NCI-H748 treated with DMSO at 0.1 percent for 48 hours (cell line): ENCODE measurements at regions not wholly inside any gene's neighbourhood (a gene's known extent, or its start where the extent isn't known, plus 50 kb on each side); places are given as distances from the start of the nearest gene placed in this dataset.
A peak's percentile ranks its signal among the peaks of the same experiment; 100 is the strongest.

Experiments used
- DNase-seq: peaks from one replicate; lab custom pipeline; 2025; lab: John Stamatoyannopoulos, UW

- no peak for DNase-seq
These were observed 49.9 kb downstream of the SYNE3 start for GRCh38 chr14:95466506-95466905.

GRCh38 chr14:95465936-95466335 is 50.5 kb downstream of the SYNE3 start:
- no peak for DNase-seq

- no peak for DNase-seq
These were observed 51.1 kb downstream of the SYNE3 start for GRCh38 chr14:95465358-95465757.

GRCh38 chr14:95464514-95464913 is 51.9 kb downstream of the SYNE3 start:
- DNase-seq = no peak

- no peak for DNase-seq
These were observed 52.3 kb downstream of the SYNE3 start for GRCh38 chr14:95464103-95464502.

- DNase-seq = peak; percentile 72
These were observed 53.1 kb downstream of the SYNE3 start for GRCh38 chr14:95463171-95463901.

GRCh38 chr14:95462491-95462890 is 54.0 kb downstream of the SYNE3 start:
- DNase-seq = no peak

GRCh38 chr14:95460647-95461478 is 55.6 kb downstream of the SYNE3 start:
- peak; percentile 69 for DNase-seq

- no peak for DNase-seq
These were observed 57.5 kb downstream of the SYNE3 start for GRCh38 chr14:95458906-95459305.

- DNase-seq = no peak
These were observed 58.0 kb downstream of the SYNE3 start for GRCh38 chr14:95458459-95458858.

GRCh38 chr14:95456281-95456680 is 60.2 kb downstream of the SYNE3 start:
- DNase-seq = no peak

- DNase-seq = no peak
These were observed 61.2 kb downstream of the SYNE3 start for GRCh38 chr14:95455246-95455645.

GRCh38 chr14:95453713-95453980 is 62.8 kb downstream of the SYNE3 start:
- DNase-seq = no peak

- no peak for DNase-seq
These were observed 63.3 kb downstream of the SYNE3 start for GRCh38 chr14:95452893-95453712.

- no peak for DNase-seq
These were observed 64.1 kb downstream of the SYNE3 start for GRCh38 chr14:95452176-95452892.

GRCh38 chr14:95449131-95449530 is 67.3 kb downstream of the SYNE3 start:
- no peak for DNase-seq

- DNase-seq = no peak
These were observed 70.0 kb downstream of the SYNE3 start for GRCh38 chr14:95446470-95446869.

GRCh38 chr14:95445676-95446075 is 70.8 kb downstream of the SYNE3 start:
- DNase-seq = no peak

GRCh38 chr14:95445161-95445560 is 71.3 kb downstream of the SYNE3 start:
- no peak for DNase-seq

GRCh38 chr14:95444132-95445129 is 72.0 kb downstream of the SYNE3 start:
- DNase-seq = no peak

GRCh38 chr14:95442633-95443021 is 73.8 kb downstream of the SYNE3 start:
- DNase-seq = peak; percentile 67
